ENCODE measurements at regions not wholly inside any gene's neighbourhood (a gene's known extent, or its start where the extent isn't known, plus 50 kb on each side); places are given as distances from the start of the nearest gene placed in this dataset.

- H3K4me1 ChIP-seq (ENCODE audit: control insufficient read depth, extremely low read depth, insufficient read depth, low read length), result no peaks in the 10 kb centered on the region
- no peaks in the 10 kb centered on the region for H4K20me1 ChIP-seq (ENCODE audit: control insufficient read depth, extremely low read depth, insufficient read depth, low read length)
- H3K4me3 ChIP-seq (ENCODE audit: control insufficient read depth in 2 of 3, extremely low read depth in 1 of 3, insufficient read depth in 2 of 3, low read depth in 1 of 3, low read length in 3 of 3), result no peak overlapping the region
- TF ChIP-seq CTCF (optimal IDR thresholded peaks at IDR 0.05 in 1 of 3, IDR thresholded peaks at IDR 0.05 in 1 of 3, conservative IDR thresholded peaks at IDR 0.05 in 1 of 3; ENCODE audit: extremely low read depth in 1 of 3, insufficient read depth in 2 of 3, low read length in 3 of 3) (no peak), EZH2 (IDR thresholded peaks at IDR 0.05; ENCODE audit: low read length) (no peak)
- H3K27ac ChIP-seq (ENCODE audit: control insufficient read depth, insufficient read depth, low read length), result no peak overlapping the region
- no peaks in the 10 kb centered on the region for H3K36me3 ChIP-seq (ENCODE audit: control insufficient read depth in 2 of 2, extremely low read depth in 1 of 2, insufficient read depth in 2 of 2, low read length in 2 of 2)
- no peak overlapping the region for H3K4me2 ChIP-seq (ENCODE audit: control insufficient read depth, extremely low read depth, insufficient read depth, low read depth, low read length)
- no peaks in the 10 kb centered on the region for H3K9me3 ChIP-seq (ENCODE audit: control insufficient read depth, low read depth, low read length)
- no peak overlapping the region for H3K9ac ChIP-seq (ENCODE audit: control insufficient read depth, extremely low read depth, insufficient read depth, low read length)
- H3K79me2 ChIP-seq (ENCODE audit: control insufficient read depth, insufficient read depth, low read length), result no peaks in the 10 kb centered on the region
- no peaks in the 10 kb centered on the region for H3K9me1 ChIP-seq (ENCODE audit: control insufficient read depth, extremely low read depth, insufficient read depth, low read length)
- DNase-seq (ENCODE audit: low read depth, low spot score) (no peak), FAIRE-seq (no peak)
- no peak overlapping the region for H2AFZ ChIP-seq (ENCODE audit: control insufficient read depth, low read length)
- dilution Hi-C loops (cut with MboI; ENCODE audit: extremely low pct_ligation_motif_present, low sequenced_read_pairs), result no loop called here
- peaks cover 4% of the 10 kb centered on the region for H3K27me3 ChIP-seq (ENCODE audit: control insufficient read depth, extremely low read depth, insufficient read depth, low read length)
These were observed 72.1 kb upstream of the ZNF618 start for GRCh38 chr9:113803811-113804589.

- Histone ChIP-seq H4K20me1 (ENCODE audit: control insufficient read depth, extremely low read depth, insufficient read depth, low read length) (no peaks in the 10 kb centered on the region), H3K4me1 (ENCODE audit: control insufficient read depth, extremely low read depth, insufficient read depth, low read length) (no peaks in the 10 kb centered on the region), H3K4me2 (ENCODE audit: control insufficient read depth, extremely low read depth, insufficient read depth, low read depth, low read length) (no peak overlapping the region), H3K79me2 (ENCODE audit: control insufficient read depth, insufficient read depth, low read length) (no peaks in the 10 kb centered on the region), H3K4me3 (ENCODE audit: control insufficient read depth in 2 of 3, extremely low read depth in 1 of 3, insufficient read depth in 2 of 3, low read depth in 1 of 3, low read length in 3 of 3) (no peak overlapping the region), H3K9me1 (ENCODE audit: control insufficient read depth, extremely low read depth, insufficient read depth, low read length) (no peaks in the 10 kb centered on the region), H3K9me3 (ENCODE audit: control insufficient read depth, low read depth, low read length) (no peaks in the 10 kb centered on the region), H3K27me3 (ENCODE audit: control insufficient read depth, extremely low read depth, insufficient read depth, low read length) (peaks cover 4% of the 10 kb centered on the region), H2AFZ (ENCODE audit: control insufficient read depth, low read length) (no peak overlapping the region), H3K36me3 (ENCODE audit: control insufficient read depth in 2 of 2, extremely low read depth in 1 of 2, insufficient read depth in 2 of 2, low read length in 2 of 2) (no peaks in the 10 kb centered on the region), H3K27ac (ENCODE audit: control insufficient read depth, insufficient read depth, low read length) (no peak overlapping the region), H3K9ac (ENCODE audit: control insufficient read depth, extremely low read depth, insufficient read depth, low read length) (no peak overlapping the region)
- dilution Hi-C loops (cut with MboI; ENCODE audit: extremely low pct_ligation_motif_present, low sequenced_read_pairs), result no loop called here
- DNase-seq (ENCODE audit: low read depth, low spot score), result no peak
- no peak for FAIRE-seq
- TF ChIP-seq EZH2 (IDR thresholded peaks at IDR 0.05; ENCODE audit: low read length), result no peak
- TF ChIP-seq CTCF (optimal IDR thresholded peaks at IDR 0.05 in 1 of 3, IDR thresholded peaks at IDR 0.05 in 1 of 3, conservative IDR thresholded peaks at IDR 0.05 in 1 of 3; ENCODE audit: extremely low read depth in 1 of 3, insufficient read depth in 2 of 3, low read length in 3 of 3), result no peak
These were observed 70.5 kb upstream of the ZNF618 start for GRCh38 chr9:113805486-113806132.

Data from keratinocyte (primary cell).